ENCODE measurements at regions not wholly inside any gene's neighbourhood (a gene's known extent, or its start where the extent isn't known, plus 50 kb on each side); places are given as distances from the start of the nearest gene placed in this dataset.

GRCh38 chr17:72558971-72559476 lies 438.2 kb downstream of the SOX9 start:
- DNase-seq (ENCODE audit: extremely low read depth, insufficient read length) = no peak
- Histone ChIP-seq H3K4me3 (replicated peaks; ENCODE audit: low read depth, low read length) (no peak overlapping the region), H3K36me3 (ENCODE audit: control insufficient read depth, insufficient read depth, low read length) (no peaks in the 10 kb centered on the region), H3K27me3 (replicated peaks; ENCODE audit: control insufficient read depth, insufficient read depth, low read length) (no peaks in the 10 kb centered on the region)
- TF ChIP-seq, protein P1, sequence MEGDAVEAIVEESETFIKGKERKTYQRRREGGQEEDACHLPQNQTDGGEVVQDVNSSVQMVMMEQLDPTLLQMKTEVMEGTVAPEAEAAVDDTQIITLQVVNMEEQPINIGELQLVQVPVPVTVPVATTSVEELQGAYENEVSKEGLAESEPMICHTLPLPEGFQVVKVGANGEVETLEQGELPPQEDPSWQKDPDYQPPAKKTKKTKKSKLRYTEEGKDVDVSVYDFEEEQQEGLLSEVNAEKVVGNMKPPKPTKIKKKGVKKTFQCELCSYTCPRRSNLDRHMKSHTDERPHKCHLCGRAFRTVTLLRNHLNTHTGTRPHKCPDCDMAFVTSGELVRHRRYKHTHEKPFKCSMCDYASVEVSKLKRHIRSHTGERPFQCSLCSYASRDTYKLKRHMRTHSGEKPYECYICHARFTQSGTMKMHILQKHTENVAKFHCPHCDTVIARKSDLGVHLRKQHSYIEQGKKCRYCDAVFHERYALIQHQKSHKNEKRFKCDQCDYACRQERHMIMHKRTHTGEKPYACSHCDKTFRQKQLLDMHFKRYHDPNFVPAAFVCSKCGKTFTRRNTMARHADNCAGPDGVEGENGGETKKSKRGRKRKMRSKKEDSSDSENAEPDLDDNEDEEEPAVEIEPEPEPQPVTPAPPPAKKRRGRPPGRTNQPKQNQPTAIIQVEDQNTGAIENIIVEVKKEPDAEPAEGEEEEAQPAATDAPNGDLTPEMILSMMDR (IDR thresholded peaks at IDR 0.05; ENCODE audit: insufficient read depth, low read length, poor library complexity, severe bottlenecking) = no peak

DNA sequence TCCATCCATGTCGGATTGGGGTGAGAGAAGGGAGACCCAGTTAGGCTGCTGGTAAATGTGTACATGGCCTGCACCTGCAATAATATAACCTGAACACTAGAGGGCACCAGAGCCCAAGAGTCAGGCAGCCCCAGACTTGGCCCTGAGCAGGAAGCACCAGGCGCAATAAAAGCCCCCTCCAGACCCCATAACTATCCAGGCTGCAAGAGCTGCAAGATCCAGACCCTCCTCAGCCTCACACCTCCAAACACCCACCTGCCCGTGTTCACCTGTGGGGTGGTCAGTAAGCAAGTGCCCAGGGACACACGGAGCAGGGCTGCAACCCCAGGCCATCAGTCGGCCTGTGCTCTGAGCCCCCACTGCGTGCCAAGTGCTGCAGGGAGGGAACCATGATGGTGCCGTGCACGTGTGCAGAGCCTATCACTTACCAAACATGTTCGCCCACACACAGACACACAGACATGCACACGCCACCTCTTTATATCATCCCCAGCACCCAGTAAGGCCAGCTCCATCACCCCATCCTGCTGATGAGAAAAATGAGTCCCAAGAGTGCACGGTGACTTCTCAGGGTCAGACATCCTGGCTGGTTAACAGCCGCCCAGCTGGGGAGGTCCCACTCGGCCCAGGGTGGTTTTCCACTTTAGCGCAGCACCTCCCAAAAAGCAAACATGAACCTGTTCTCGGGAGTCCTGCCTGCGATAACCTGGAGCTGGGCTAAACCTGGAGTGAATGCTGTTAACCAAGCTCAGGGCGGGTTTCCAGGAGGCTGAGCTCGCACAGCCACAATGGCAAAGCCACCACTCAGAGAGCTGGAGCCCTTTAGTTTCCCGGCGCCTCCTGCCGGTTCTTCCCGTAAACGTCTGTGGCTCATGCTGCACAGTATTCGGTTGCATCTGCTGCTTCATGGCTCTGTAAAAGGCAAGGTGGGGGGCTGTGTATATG lies 439.8 kb downstream of the SOX9 start:
- Histone ChIP-seq H3K36me3 (ENCODE audit: control insufficient read depth, insufficient read depth, low read length) (no peaks in the 10 kb centered on the region), H3K4me3 (replicated peaks; ENCODE audit: low read depth, low read length) (no peak overlapping the region), H3K27me3 (replicated peaks; ENCODE audit: control insufficient read depth, insufficient read depth, low read length) (no peaks in the 10 kb centered on the region)
- TF ChIP-seq, protein P1 (IDR thresholded peaks at IDR 0.05; ENCODE audit: insufficient read depth, low read length, poor library complexity, severe bottlenecking) = peak; percentile 84
- DNase-seq (ENCODE audit: extremely low read depth, insufficient read length) = peak; percentile 18

GRCh38 chr17:72561266-72561665 lies 440.4 kb downstream of the SOX9 start:
- no peak for DNase-seq (ENCODE audit: extremely low read depth, insufficient read length)
- TF ChIP-seq, protein P1 (IDR thresholded peaks at IDR 0.05; ENCODE audit: insufficient read depth, low read length, poor library complexity, severe bottlenecking) = no peak
- no peaks in the 10 kb centered on the region for H3K27me3 ChIP-seq (replicated peaks; ENCODE audit: control insufficient read depth, insufficient read depth, low read length)
- H3K4me3 ChIP-seq (replicated peaks; ENCODE audit: low read depth, low read length) = no peak overlapping the region
- H3K36me3 ChIP-seq (ENCODE audit: control insufficient read depth, insufficient read depth, low read length) = no peaks in the 10 kb centered on the region

GRCh38 chr17:72561680-72562079 lies 440.9 kb downstream of the SOX9 start:
- Histone ChIP-seq H3K4me3 (replicated peaks; ENCODE audit: low read depth, low read length) (no peak overlapping the region), H3K36me3 (ENCODE audit: control insufficient read depth, insufficient read depth, low read length) (no peaks in the 10 kb centered on the region), H3K27me3 (replicated peaks; ENCODE audit: control insufficient read depth, insufficient read depth, low read length) (no peaks in the 10 kb centered on the region)
- TF ChIP-seq, protein P1 (IDR thresholded peaks at IDR 0.05; ENCODE audit: insufficient read depth, low read length, poor library complexity, severe bottlenecking) = no peak
- DNase-seq (ENCODE audit: extremely low read depth, insufficient read length) = no peak

DNA sequence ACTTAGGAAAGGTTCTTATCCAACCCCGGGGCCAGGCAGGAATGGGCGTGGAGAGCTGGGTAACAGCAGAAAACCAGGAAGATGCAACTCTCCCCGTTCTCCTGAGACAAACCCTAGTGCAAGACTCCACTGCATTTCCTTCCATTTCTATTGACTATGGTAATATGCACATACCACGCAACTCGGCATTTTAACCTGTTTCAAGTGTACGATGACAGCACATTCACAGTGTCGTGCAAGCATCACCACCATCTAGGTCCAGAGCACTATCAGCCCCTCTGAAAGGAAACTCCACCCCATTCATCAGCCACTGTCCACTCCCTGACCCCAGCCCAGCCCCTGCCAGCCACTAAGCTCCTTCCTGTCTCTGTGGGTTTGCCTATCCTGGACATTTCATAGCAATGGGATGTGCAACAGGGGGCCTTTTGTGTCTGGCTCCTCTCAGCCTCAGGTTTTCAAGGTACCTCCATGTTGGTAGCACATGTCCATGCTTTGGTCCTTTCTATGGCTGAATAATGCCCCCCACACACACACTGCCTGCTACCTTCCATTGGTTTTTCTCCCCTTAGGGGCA lies 441.9 kb downstream of the SOX9 start:
- Histone ChIP-seq H3K36me3 (ENCODE audit: control insufficient read depth, insufficient read depth, low read length) (no peaks in the 10 kb centered on the region), H3K4me3 (replicated peaks; ENCODE audit: low read depth, low read length) (no peak overlapping the region), H3K27me3 (replicated peaks; ENCODE audit: control insufficient read depth, insufficient read depth, low read length) (no peaks in the 10 kb centered on the region)
- DNase-seq (ENCODE audit: extremely low read depth, insufficient read length) = no peak
- TF ChIP-seq, protein P1 (IDR thresholded peaks at IDR 0.05; ENCODE audit: insufficient read depth, low read length, poor library complexity, severe bottlenecking) = no peak

All from GM06990 (cell line).